CD4-positive, alpha-beta T cell (primary cell): ENCODE measurements at regions not wholly inside any gene's neighbourhood (a gene's known extent, or its start where the extent isn't known, plus 50 kb on each side); places are given as distances from the start of the nearest gene placed in this dataset.

ENCODE experiments used
- ATAC-seq: fragments of 200-7000 bp; cut with Tn5 transposase; one replicate; pipeline ENCODE4 v1.10.0; 2022; ENCODE audit warnings: mild to moderate bottlenecking; ENCODE audit not compliant: poor library complexity
- CTCF ChIA-PET: fragments of 350-600 bp; sonication (Branson Sonifier 250); formaldehyde crosslinking; loops from one replicate; lab custom pipeline; 2021; ENCODE audit warnings: antibody characterized with exemption, inconsistent platforms; lab: Charles Lee
- POLR2A ChIA-PET: fragments of 350-600 bp; sonication (Branson Sonifier 250); formaldehyde crosslinking; loops from one replicate; lab custom pipeline; 2021; ENCODE audit warnings: antibody characterized with exemption, inconsistent platforms; lab: Charles Lee
- DNase-seq, 14 experiments: peaks; one replicate each; pipeline ENCODE4 v3.0.0-alpha.2; 2013 to 2020; ENCODE audit warnings: mixed read lengths in 2 of 14
- H3K27ac ChIP-seq, 2 donors: one replicate each; pipeline versions ENCODE4 v1.5.1 to v1.7.0; 2013; ENCODE audit warnings: low read length in 2 of 2, low read depth in 1 of 2, mild to moderate bottlenecking in 1 of 2
- H3K27me3 ChIP-seq, 2 experiments: 1 replicate in 1 of 2; 2 replicates in 1 of 2; pipeline versions ENCODE4 v1.6.1 to v1.7.0; 2013; ENCODE audit warnings: low read length in 2 of 2, control low read depth in 1 of 2, mild to moderate bottlenecking in 1 of 2, moderate library complexity in 1 of 2; ENCODE audit not compliant: insufficient read depth in 2 of 2, control insufficient read depth in 1 of 2
- H3K36me3 ChIP-seq: one replicate; pipeline ENCODE4 v1.6.1; 2013; ENCODE audit warnings: low read length, control low read depth; ENCODE audit not compliant: insufficient read depth
- H3K4me1 ChIP-seq: one replicate; pipeline ENCODE4 v1.6.1; 2013; ENCODE audit warnings: low read length, control low read depth; ENCODE audit not compliant: insufficient read depth
- H3K4me3 ChIP-seq: one replicate; pipeline ENCODE4 v1.5.1; 2013; ENCODE audit warnings: mild to moderate bottlenecking, low read length, moderate library complexity
- H3K9me3 ChIP-seq, 2 experiments: 1 replicate in 1 of 2; 2 replicates in 1 of 2; pipeline versions ENCODE4 v1.6.1 to v1.7.0; 2013; ENCODE audit warnings: low read length in 2 of 2, mild to moderate bottlenecking in 2 of 2, control low read depth in 1 of 2, moderate library complexity in 1 of 2; ENCODE audit not compliant: control insufficient read depth in 1 of 2, insufficient read depth in 1 of 2
- H3K27ac Mint-ChIP-seq: one replicate; pipeline ENCODE4 v1.8.0; 2020; ENCODE audit warnings: mixed read lengths
- H3K27me3 Mint-ChIP-seq: one replicate; pipeline ENCODE4 v1.8.0; 2021; ENCODE audit warnings: mixed read lengths
- H3K36me3 Mint-ChIP-seq: one replicate; pipeline ENCODE4 v1.8.0; 2021; ENCODE audit warnings: low read depth, mixed read lengths
- H3K4me1 Mint-ChIP-seq: one replicate; pipeline ENCODE4 v1.8.0; 2021; ENCODE audit warnings: low read depth, mixed read lengths
- H3K4me3 Mint-ChIP-seq: one replicate; pipeline ENCODE4 v1.8.0; 2020; ENCODE audit warnings: mild to moderate bottlenecking, mixed read lengths
- H3K9me3 Mint-ChIP-seq: one replicate; pipeline ENCODE4 v1.8.0; 2020; ENCODE audit warnings: mixed read lengths
- CTCF ChIP-seq: fragments of 200-600 bp; IDR thresholded peaks from one replicate; pipeline ENCODE4 v1.8.0; 2022; ENCODE audit warnings: antibody characterized with exemption, mild to moderate bottlenecking
- intact Hi-C, 2 experiments: fragments of 100-400 bp; cut with DNase I in 1 of 2; cut with micrococcal nuclease in 1 of 2; formaldehyde crosslinking; loops; one replicate each; pipeline versions ENCODE4 v1.15.1 to v1.9.0; 2023 to 2025; cut with DNase I, micrococcal nuclease

- no peaks in the 10 kb centered on the region for H3K4me1 Mint-ChIP-seq
- H3K36me3 Mint-ChIP-seq = no peaks in the 10 kb centered on the region
- peaks cover 0 to 2% of the 10 kb centered on the region in 2 experiments for H3K27me3 ChIP-seq
- no peaks in the 10 kb centered on the region for H3K9me3 Mint-ChIP-seq
- no peak for TF ChIP-seq CTCF
- intact Hi-C loops = no loop called here
- ATAC-seq (no peak), DNase-seq (no peak)
- ChIA-PET CTCF (no interaction called here), POLR2A (no interaction called here)
- H3K4me3 ChIP-seq = no peak overlapping the region
- no peaks in the 10 kb centered on the region for H3K36me3 ChIP-seq
- no peak overlapping the region for H3K27ac ChIP-seq
- H3K4me3 Mint-ChIP-seq = no peak overlapping the region
- no peaks in the 10 kb centered on the region for H3K4me1 ChIP-seq
- no peak overlapping the region for H3K27ac Mint-ChIP-seq
- H3K9me3 ChIP-seq = no peaks in the 10 kb centered on the region
- H3K27me3 Mint-ChIP-seq = peaks cover 4% of the 10 kb centered on the region
These were observed 501.0 kb upstream of the USP24 start for GRCh38 chr1:55716151-55716550.

- H3K4me3 ChIP-seq = no peak overlapping the region
- H3K27ac Mint-ChIP-seq = no peak overlapping the region
- no peak for DNase-seq
- H3K9me3 ChIP-seq = no peaks in the 10 kb centered on the region
- H3K4me3 Mint-ChIP-seq = no peak overlapping the region
- H3K27ac ChIP-seq = no peak overlapping the region
- H3K27me3 Mint-ChIP-seq = peaks cover 4% of the 10 kb centered on the region
- no peaks in the 10 kb centered on the region for H3K4me1 Mint-ChIP-seq
- no peaks in the 10 kb centered on the region for H3K4me1 ChIP-seq
- TF ChIP-seq CTCF = no peak
- H3K27me3 ChIP-seq = peaks cover 0 to 2% of the 10 kb centered on the region in 2 experiments
- intact Hi-C loops = no loop called here
- ATAC-seq = no peak
- no peaks in the 10 kb centered on the region for H3K36me3 ChIP-seq
- H3K9me3 Mint-ChIP-seq = no peaks in the 10 kb centered on the region
- no peaks in the 10 kb centered on the region for H3K36me3 Mint-ChIP-seq
- POLR2A ChIA-PET = no interaction called here
- CTCF ChIA-PET = no interaction called here
These were observed 499.1 kb upstream of the USP24 start for GRCh38 chr1:55714230-55714629.

- intact Hi-C loops = no loop called here
- Mint-ChIP-seq H3K36me3 (no peaks in the 10 kb centered on the region), H3K4me3 (no peak overlapping the region), H3K27me3 (peaks cover 4% of the 10 kb centered on the region), H3K9me3 (no peaks in the 10 kb centered on the region), H3K4me1 (no peaks in the 10 kb centered on the region), H3K27ac (no peak overlapping the region)
- no peak overlapping the region for H3K4me3 ChIP-seq
- ATAC-seq (no peak), DNase-seq (no peak)
- H3K27ac ChIP-seq = no peak overlapping the region
- no peaks in the 10 kb centered on the region for H3K4me1 ChIP-seq
- no peaks in the 10 kb centered on the region for H3K36me3 ChIP-seq
- ChIA-PET CTCF (no interaction called here), POLR2A (no interaction called here)
- TF ChIP-seq CTCF = no peak
- no peaks in the 10 kb centered on the region for H3K9me3 ChIP-seq
- peaks cover 0 to 2% of the 10 kb centered on the region in 2 experiments for H3K27me3 ChIP-seq
These were observed 498.4 kb upstream of the USP24 start for GRCh38 chr1:55713516-55713915.
